KMS-11 (cell line): ENCODE measurements at regions not wholly inside any gene's neighbourhood (a gene's known extent, or its start where the extent isn't known, plus 50 kb on each side); places are given as distances from the start of the nearest gene placed in this dataset.

Source experiments
- H2AFZ ChIP-seq: fragments of 200-600 bp; sonication (generic); 2 replicates; pipeline ENCODE4 v1.6.1; 2016; ENCODE audit warnings: antibody characterized with exemption, mixed run types, low read depth
- H3K27ac ChIP-seq: fragments of 200-600 bp; sonication (generic); 2 replicates; pipeline ENCODE4 v1.6.1; 2016; ENCODE audit warnings: mild to moderate bottlenecking, mixed run types
- H3K27me3 ChIP-seq: fragments of 200-600 bp; sonication (generic); 2 replicates; pipeline ENCODE4 v1.6.1; 2017; ENCODE audit warnings: mild to moderate bottlenecking, low read depth, mixed run types, moderate library complexity; ENCODE audit not compliant: insufficient read depth
- H3K36me3 ChIP-seq: fragments of 200-600 bp; sonication (generic); 2 replicates; pipeline ENCODE4 v1.6.1; 2017; ENCODE audit warnings: mild to moderate bottlenecking, mixed run types; ENCODE audit not compliant: insufficient read depth
- H3K4me1 ChIP-seq: fragments of 200-600 bp; sonication (generic); 2 replicates; pipeline ENCODE4 v1.6.1; 2016; ENCODE audit warnings: mild to moderate bottlenecking, low read depth, mixed run types; ENCODE audit not compliant: poor library complexity, severe bottlenecking
- H3K4me2 ChIP-seq: fragments of 200-600 bp; sonication (generic); 2 replicates; pipeline ENCODE4 v1.7.0; 2016; ENCODE audit warnings: mild to moderate bottlenecking, mixed run types
- H3K4me3 ChIP-seq: fragments of 200-600 bp; sonication (generic); IDR thresholded peaks from 2 replicates; pipeline ENCODE4 v1.6.1; 2017; ENCODE audit warnings: low read depth, low read length, mixed read lengths; ENCODE audit not compliant: insufficient read depth
- H3K79me2 ChIP-seq: fragments of 200-600 bp; sonication (generic); 2 replicates; pipeline ENCODE4 v1.6.1; 2016; ENCODE audit warnings: low read depth, mixed run types; ENCODE audit not compliant: insufficient read depth
- H3K9ac ChIP-seq: fragments of 200-600 bp; sonication (generic); 2 replicates; pipeline ENCODE4 v1.6.1; 2016; ENCODE audit warnings: mild to moderate bottlenecking, mixed run types
- H4K20me1 ChIP-seq: fragments of 200-600 bp; sonication (generic); 2 replicates; pipeline ENCODE4 v1.6.1; 2016; ENCODE audit warnings: mild to moderate bottlenecking, mixed run types; ENCODE audit not compliant: insufficient read depth
- CTCF ChIP-seq: fragments of 200-600 bp; sonication (generic); conservative IDR thresholded peaks from 2 replicates; pipeline ENCODE4 v1.6.1; 2017; ENCODE audit warnings: low read depth, mild to moderate bottlenecking, antibody characterized with exemption, low read length, moderate library complexity, mixed read lengths

DNA sequence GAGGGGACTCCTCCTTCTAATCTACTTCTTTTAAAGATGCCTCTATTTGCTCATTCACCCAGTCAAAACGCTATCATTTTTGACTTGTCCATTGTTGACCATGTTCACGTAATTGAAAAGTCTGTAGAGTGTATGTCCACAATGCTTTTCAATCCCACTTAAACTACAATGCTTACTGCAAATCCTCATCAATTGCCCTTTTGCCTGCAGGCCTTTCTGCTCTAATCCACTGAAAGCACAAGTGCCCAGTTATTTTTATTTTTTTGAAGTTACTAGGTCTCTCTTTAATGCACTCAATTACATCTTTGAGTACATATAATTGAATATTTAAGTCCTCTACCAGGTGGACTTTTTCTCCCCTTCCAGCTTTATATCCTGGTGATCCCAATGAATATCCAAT, 437.4 kb downstream of the PDGFC start:
- no peaks in the 10 kb centered on the region for H3K4me1 ChIP-seq
- no peak overlapping the region for H3K9ac ChIP-seq
- no peak overlapping the region for H3K4me2 ChIP-seq
- no peak overlapping the region for H3K4me3 ChIP-seq
- H3K27me3 ChIP-seq: no peaks in the 10 kb centered on the region
- no peaks in the 10 kb centered on the region for H3K36me3 ChIP-seq
- H3K79me2 ChIP-seq: no peaks in the 10 kb centered on the region
- TF ChIP-seq CTCF: no peak
- H3K27ac ChIP-seq: no peak overlapping the region
- H4K20me1 ChIP-seq: no peaks in the 10 kb centered on the region
- no peak overlapping the region for H2AFZ ChIP-seq

- H2AFZ ChIP-seq: no peak overlapping the region
- no peaks in the 10 kb centered on the region for H3K79me2 ChIP-seq
- H3K4me3 ChIP-seq: no peak overlapping the region
- no peak overlapping the region for H3K27ac ChIP-seq
- no peaks in the 10 kb centered on the region for H3K27me3 ChIP-seq
- no peaks in the 10 kb centered on the region for H4K20me1 ChIP-seq
- H3K36me3 ChIP-seq: no peaks in the 10 kb centered on the region
- no peaks in the 10 kb centered on the region for H3K4me1 ChIP-seq
- H3K4me2 ChIP-seq: no peak overlapping the region
- TF ChIP-seq CTCF: no peak
- no peak overlapping the region for H3K9ac ChIP-seq
These were observed 443.4 kb downstream of the PDGFC start for GRCh38 chr4:156528216-156528615.

- Histone ChIP-seq H3K4me2 (no peak overlapping the region), H3K27ac (no peak overlapping the region)
These were observed 444.2 kb downstream of the PDGFC start for GRCh38 chr4:156527237-156527993.

DNA sequence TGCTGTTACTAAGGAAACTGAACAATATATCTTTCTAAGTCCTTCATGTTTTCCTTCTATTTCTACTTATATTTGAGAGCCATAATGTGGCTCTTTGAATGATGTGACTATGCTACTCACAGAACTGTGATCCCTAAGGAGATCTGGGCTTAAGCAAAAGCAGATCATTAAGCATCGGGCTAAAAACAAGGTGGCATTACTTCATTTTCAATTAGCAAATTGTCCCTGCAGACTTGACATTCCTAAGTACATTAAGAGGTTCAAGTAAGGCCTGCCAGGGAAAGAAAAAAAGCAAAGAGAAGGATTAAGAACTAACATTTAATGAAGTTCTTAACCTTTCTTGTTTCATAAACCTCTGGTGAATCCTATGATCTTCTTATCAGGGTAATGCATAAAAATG, 447.6 kb downstream of the PDGFC start:
- no peak overlapping the region for H3K4me3 ChIP-seq
- H4K20me1 ChIP-seq: no peaks in the 10 kb centered on the region
- no peaks in the 10 kb centered on the region for H3K36me3 ChIP-seq
- H3K79me2 ChIP-seq: no peaks in the 10 kb centered on the region
- H3K9ac ChIP-seq: no peak overlapping the region
- no peak overlapping the region for H3K4me2 ChIP-seq
- no peak overlapping the region for H3K27ac ChIP-seq
- H3K4me1 ChIP-seq: no peaks in the 10 kb centered on the region
- H2AFZ ChIP-seq: no peak overlapping the region
- H3K27me3 ChIP-seq: no peaks in the 10 kb centered on the region
- no peak for TF ChIP-seq CTCF

More at GRCh38 chr4:156527237-156527993, 444.2 kb downstream of the PDGFC start:
- H3K4me1 ChIP-seq: no peaks in the 10 kb centered on the region
- no peaks in the 10 kb centered on the region for H3K79me2 ChIP-seq
- H3K36me3 ChIP-seq: no peaks in the 10 kb centered on the region
- no peak overlapping the region for H2AFZ ChIP-seq
- H3K27me3 ChIP-seq: no peaks in the 10 kb centered on the region
- TF ChIP-seq CTCF: no peak
- no peaks in the 10 kb centered on the region for H4K20me1 ChIP-seq
- H3K4me3 ChIP-seq: no peak overlapping the region
- H3K9ac ChIP-seq: no peak overlapping the region
